Ishikawa (cell line): ENCODE measurements at regions not wholly inside any gene's neighbourhood (a gene's known extent, or its start where the extent isn't known, plus 50 kb on each side); places are given as distances from the start of the nearest gene placed in this dataset.

Experiments used
- CEBPB ChIP-seq: IDR thresholded peaks from 2 replicates; pipeline ENCODE4 v1.6.1; 2012
- CREB1 ChIP-seq: IDR thresholded peaks from 2 replicates; pipeline ENCODE4 v1.6.1; 2012; ENCODE audit warnings: low read depth
- EGR1 ChIP-seq: IDR thresholded peaks from 2 replicates; pipeline ENCODE4 v1.6.1; 2012
- EP300 ChIP-seq: IDR thresholded peaks from 2 replicates; pipeline ENCODE4 v1.6.1; 2012; ENCODE audit warnings: borderline replicate concordance
- FOXM1 ChIP-seq: IDR thresholded peaks from 2 replicates; pipeline ENCODE4 v1.6.1; 2012; ENCODE audit warnings: low read depth, borderline replicate concordance
- MAX ChIP-seq: IDR thresholded peaks from 2 replicates; pipeline ENCODE4 v1.6.1; 2012
- NFIC ChIP-seq: IDR thresholded peaks from 2 replicates; pipeline ENCODE4 v1.6.1; 2012
- RAD21 ChIP-seq: IDR thresholded peaks from 2 replicates; pipeline ENCODE4 v1.6.1; 2012; ENCODE audit warnings: low read depth
- REST ChIP-seq: IDR thresholded peaks from 2 replicates; pipeline ENCODE4 v1.6.1; 2012; ENCODE audit warnings: low read depth, mild to moderate bottlenecking
- TAF1 ChIP-seq: IDR thresholded peaks from 2 replicates; pipeline ENCODE4 v1.6.1; 2012; ENCODE audit warnings: low read depth, mild to moderate bottlenecking
- TCF12 ChIP-seq: IDR thresholded peaks from 2 replicates; pipeline ENCODE4 v1.6.1; 2012; ENCODE audit warnings: low read depth
- TEAD4 ChIP-seq: IDR thresholded peaks from 2 replicates; pipeline ENCODE4 v1.6.1; 2012
- USF1 ChIP-seq: IDR thresholded peaks from 2 replicates; pipeline ENCODE4 v1.6.1; 2012
- YY1 ChIP-seq: IDR thresholded peaks from 2 replicates; pipeline ENCODE4 v1.6.1; 2012; ENCODE audit warnings: low read depth
- ZBTB7A ChIP-seq: IDR thresholded peaks from 2 replicates; pipeline ENCODE4 v1.6.1; 2012; ENCODE audit warnings: low read depth

- TF ChIP-seq EGR1 (no peak), NFIC (no peak), TAF1 (no peak), CEBPB (no peak), FOXM1 (no peak)
Measured at GRCh38 chr13:22871231-22871630, 309.5 kb upstream of the SGCG start.

GRCh38 chr13:22874839-22875238, 305.9 kb upstream of the SGCG start:
- TF ChIP-seq USF1 (no peak), CREB1 (no peak), REST (no peak), FOXM1 (no peak), NFIC (no peak), EGR1 (no peak), ZBTB7A (no peak), CEBPB (no peak), YY1 (no peak), MAX (no peak), TCF12 (no peak), TEAD4 (no peak), TAF1 (no peak), RAD21 (no peak)

- no peak for TF ChIP-seq CEBPB
- TF ChIP-seq ZBTB7A: no peak
- no peak for TF ChIP-seq FOXM1
- no peak for TF ChIP-seq TEAD4
- TF ChIP-seq USF1: no peak
Measured at GRCh38 chr13:22877421-22877820, 303.4 kb upstream of the SGCG start.

GRCh38 chr13:22880741-22881720, 299.7 kb upstream of the SGCG start:
- no peak for TF ChIP-seq EGR1
- no peak for TF ChIP-seq RAD21
- TF ChIP-seq NFIC: no peak
- TF ChIP-seq CEBPB: no peak
- no peak for TF ChIP-seq FOXM1
- TF ChIP-seq TAF1: no peak
- TF ChIP-seq TCF12: no peak
- no peak for TF ChIP-seq REST
- no peak for TF ChIP-seq YY1
- TF ChIP-seq CREB1: no peak

- TF ChIP-seq MAX: no peak
- no peak for TF ChIP-seq FOXM1
- no peak for TF ChIP-seq CEBPB
- no peak for TF ChIP-seq YY1
- no peak for TF ChIP-seq TEAD4
- no peak for TF ChIP-seq CREB1
- no peak for TF ChIP-seq TAF1
- no peak for TF ChIP-seq TCF12
- no peak for TF ChIP-seq EGR1
- TF ChIP-seq USF1: no peak
- no peak for TF ChIP-seq RAD21
- no peak for TF ChIP-seq NFIC
- TF ChIP-seq REST: no peak
- TF ChIP-seq ZBTB7A: no peak
- TF ChIP-seq EP300: no peak
Measured at GRCh38 chr13:22883262-22883840, 297.4 kb upstream of the SGCG start.
